ENCODE measurements at regions not wholly inside any gene's neighbourhood (a gene's known extent, or its start where the extent isn't known, plus 50 kb on each side); places are given as distances from the start of the nearest gene placed in this dataset.

DNA sequence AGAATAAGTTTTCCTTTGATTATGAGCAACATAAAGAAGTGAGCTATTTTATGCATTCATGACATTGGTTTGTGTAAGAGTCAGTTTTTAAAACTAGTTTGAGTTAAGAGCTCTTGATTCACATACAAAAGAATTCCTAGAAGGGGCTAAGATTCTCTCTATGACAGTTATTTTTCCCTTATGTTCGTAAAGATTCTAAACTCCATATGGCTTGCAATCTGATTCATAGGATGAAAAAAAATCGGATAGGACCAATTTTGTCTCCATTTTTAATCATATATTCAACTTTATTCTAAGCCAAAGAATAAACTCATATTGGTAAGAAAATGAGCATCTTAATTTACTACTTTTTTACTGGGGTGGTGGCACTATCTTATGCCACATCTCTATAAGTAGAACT lies 79.4 kb downstream of the NAP1L3 start:
- Histone ChIP-seq H2BK12ac (ENCODE audit: insufficient read length, low read depth, low read length) (no peak overlapping the region), H3K79me2 (ENCODE audit: insufficient read depth, low read length) (no peaks in the 10 kb centered on the region), H3K18ac (ENCODE audit: insufficient read length, low read depth, low read length) (no peak overlapping the region), H3T11ph (ENCODE audit: low read length) (no peak overlapping the region), H2BK20ac (ENCODE audit: low read depth, low read length, poor library complexity, severe bottlenecking) (no peak overlapping the region), H3K27ac (ENCODE audit: insufficient read length, low read depth, low read length) (no peak overlapping the region), H4K20me1 (ENCODE audit: control insufficient read depth, insufficient read depth, insufficient read length) (no peaks in the 10 kb centered on the region), H3K56ac (ENCODE audit: insufficient read length, low read depth, low read length) (no peak overlapping the region), H2AK5ac (ENCODE audit: insufficient read length, low read length) (no peak overlapping the region), H2BK5ac (ENCODE audit: insufficient read length, low read length) (no peak overlapping the region), H3K27me3 (ENCODE audit: insufficient read depth, low read length) (no peaks in the 10 kb centered on the region), H3K14ac (ENCODE audit: insufficient read depth, low read length) (no peak overlapping the region), H2AFZ (ENCODE audit: low read length) (no peak overlapping the region), H3K9me3 (ENCODE audit: control insufficient read depth, low read depth, low read length) (no peaks in the 10 kb centered on the region), H4K8ac (replicated peaks; ENCODE audit: insufficient read length, low read depth, low read length) (no peak overlapping the region), H3K4me1 (ENCODE audit: insufficient read depth, low read length) (no peaks in the 10 kb centered on the region), H4K91ac (ENCODE audit: insufficient read length, low read depth, low read length) (no peak overlapping the region), H2BK120ac (ENCODE audit: low read depth, low read length, poor library complexity, severe bottlenecking) (no peak overlapping the region), H3K23me2 (ENCODE audit: insufficient read length, low read depth, low read length, poor library complexity, severe bottlenecking) (no peaks in the 10 kb centered on the region), H3K79me1 (ENCODE audit: insufficient read depth, low read depth, low read length, poor library complexity, severe bottlenecking) (no peaks in the 10 kb centered on the region), H3K4me2 (ENCODE audit: insufficient read depth, insufficient read length, low read length) (no peak overlapping the region), H3K9ac (ENCODE audit: extremely low read depth, insufficient read length, low read length) (no peak overlapping the region), H4K5ac (ENCODE audit: insufficient read length, low read depth, low read length) (no peak overlapping the region), H2BK15ac (ENCODE audit: low read depth, low read length) (no peak overlapping the region), H3K23ac (ENCODE audit: insufficient read length, low read depth, low read length) (no peak overlapping the region), H3K4ac (ENCODE audit: low read depth, low read length) (no peak overlapping the region)
- TF ChIP-seq, protein P1, sequence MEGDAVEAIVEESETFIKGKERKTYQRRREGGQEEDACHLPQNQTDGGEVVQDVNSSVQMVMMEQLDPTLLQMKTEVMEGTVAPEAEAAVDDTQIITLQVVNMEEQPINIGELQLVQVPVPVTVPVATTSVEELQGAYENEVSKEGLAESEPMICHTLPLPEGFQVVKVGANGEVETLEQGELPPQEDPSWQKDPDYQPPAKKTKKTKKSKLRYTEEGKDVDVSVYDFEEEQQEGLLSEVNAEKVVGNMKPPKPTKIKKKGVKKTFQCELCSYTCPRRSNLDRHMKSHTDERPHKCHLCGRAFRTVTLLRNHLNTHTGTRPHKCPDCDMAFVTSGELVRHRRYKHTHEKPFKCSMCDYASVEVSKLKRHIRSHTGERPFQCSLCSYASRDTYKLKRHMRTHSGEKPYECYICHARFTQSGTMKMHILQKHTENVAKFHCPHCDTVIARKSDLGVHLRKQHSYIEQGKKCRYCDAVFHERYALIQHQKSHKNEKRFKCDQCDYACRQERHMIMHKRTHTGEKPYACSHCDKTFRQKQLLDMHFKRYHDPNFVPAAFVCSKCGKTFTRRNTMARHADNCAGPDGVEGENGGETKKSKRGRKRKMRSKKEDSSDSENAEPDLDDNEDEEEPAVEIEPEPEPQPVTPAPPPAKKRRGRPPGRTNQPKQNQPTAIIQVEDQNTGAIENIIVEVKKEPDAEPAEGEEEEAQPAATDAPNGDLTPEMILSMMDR (conservative IDR thresholded peaks at IDR 0.05) = no peak
- no CpG with 5 or more reads among the region's 2 CpGs for WGBS (ENCODE audit: extremely low coverage, insufficient read length, low lambda C conversion rate)
- Mint-ChIP-seq H3K27me3 (ENCODE audit: low read depth) (no peaks in the 10 kb centered on the region), H3K9me3 (peaks cover under 1 to 2% of the 10 kb centered on the region in 2 experiments; a peak in 2 of 5 replicates), H3K4me3 (no peak overlapping the region), H3K36me3 (ENCODE audit: insufficient read depth in 1 of 3, low read depth in 3 of 3) (peaks cover 0 to 8% (median 2%) of the 10 kb centered on the region in 3 experiments; a peak in 3 of 7 replicates), H3K27ac (no peak overlapping the region), H3K4me1 (peaks cover 0 to 8% of the 10 kb centered on the region in 2 experiments; a peak in 2 of 4 replicates)
- no peak for DNase-seq
